ENCODE measurements at regions not wholly inside any gene's neighbourhood (a gene's known extent, or its start where the extent isn't known, plus 50 kb on each side); places are given as distances from the start of the nearest gene placed in this dataset.
"Not testable (repeated sequence)": the region's sequence is repeated elsewhere in the genome, so short reads cannot be mapped to it uniquely, and the experiment has no call there.

GRCh38 chr6:155770313-155770712, 314.7 kb upstream of the NOX3 start:
- DNase-seq (ENCODE audit: low spot score): no peak

GRCh38 chr6:155765275-155766194, 309.9 kb upstream of the NOX3 start:
- no peak for DNase-seq (ENCODE audit: low spot score)

GRCh38 chr6:155762649-155763048, 307.0 kb upstream of the NOX3 start:
- no peak for DNase-seq (ENCODE audit: low spot score)

GRCh38 chr6:155755452-155755851, 299.8 kb upstream of the NOX3 start:
- no peak for DNase-seq (ENCODE audit: low spot score)

- DNase-seq (ENCODE audit: low spot score): not testable (repeated sequence)
These were observed 293.1 kb upstream of the NOX3 start for GRCh38 chr6:155748778-155749177.

- no peak for DNase-seq (ENCODE audit: low spot score)
These were observed 291.9 kb upstream of the NOX3 start for GRCh38 chr6:155747491-155747890.

GRCh38 chr6:155740781-155741399, 285.3 kb upstream of the NOX3 start:
- DNase-seq (ENCODE audit: low spot score): no peak

GRCh38 chr6:155738602-155739105, 283.0 kb upstream of the NOX3 start:
- no peak for DNase-seq (ENCODE audit: low spot score)

- DNase-seq (ENCODE audit: low spot score): no peak
These were observed 261.7 kb upstream of the NOX3 start for GRCh38 chr6:155717374-155717773.

- no peak for DNase-seq (ENCODE audit: low spot score)
These were observed 255.1 kb upstream of the NOX3 start for GRCh38 chr6:155710704-155711103.

GRCh38 chr6:155709262-155709661, 253.6 kb upstream of the NOX3 start:
- no peak for DNase-seq (ENCODE audit: low spot score)

GRCh38 chr6:155708100-155708499, 252.5 kb upstream of the NOX3 start:
- DNase-seq (ENCODE audit: low spot score): no peak

- no peak for DNase-seq (ENCODE audit: low spot score)
These were observed 251.2 kb upstream of the NOX3 start for GRCh38 chr6:155706806-155707205.

- DNase-seq (ENCODE audit: low spot score): no peak
These were observed 250.7 kb upstream of the NOX3 start for GRCh38 chr6:155706341-155706740.

- DNase-seq (ENCODE audit: low spot score): no peak
These were observed 245.7 kb upstream of the NOX3 start for GRCh38 chr6:155701342-155701741.

- no peak for DNase-seq (ENCODE audit: low spot score)
These were observed 239.9 kb upstream of the NOX3 start for GRCh38 chr6:155695495-155695894.

- no peak for DNase-seq (ENCODE audit: low spot score)
These were observed 238.8 kb upstream of the NOX3 start for GRCh38 chr6:155694419-155694790.

- no peak for DNase-seq (ENCODE audit: low spot score)
These were observed 238.2 kb upstream of the NOX3 start for GRCh38 chr6:155693573-155694418.

- DNase-seq (ENCODE audit: low spot score): no peak
These were observed 235.2 kb upstream of the NOX3 start for GRCh38 chr6:155690820-155691219.

- DNase-seq (ENCODE audit: low spot score): no peak
These were observed 232.0 kb upstream of the NOX3 start for GRCh38 chr6:155687645-155688044.

- DNase-seq (ENCODE audit: low spot score): no peak
These were observed 229.0 kb upstream of the NOX3 start for GRCh38 chr6:155684416-155685196.

GRCh38 chr6:155678361-155678760, 222.7 kb upstream of the NOX3 start:
- DNase-seq (ENCODE audit: low spot score): no peak
